ENCODE measurements at regions not wholly inside any gene's neighbourhood (a gene's known extent, or its start where the extent isn't known, plus 50 kb on each side); places are given as distances from the start of the nearest gene placed in this dataset.
"Not testable (repeated sequence)": the region's sequence is repeated elsewhere in the genome, so short reads cannot be mapped to it uniquely, and the experiment has no call there.

GRCh38 chr20:58032599-58032998, 195.9 kb downstream of the ANKRD60 start:
- Histone ChIP-seq H3K9me3 (replicated peaks; ENCODE audit: control insufficient read depth, insufficient read depth, low read length) (no peaks in the 10 kb centered on the region), H3K79me2 (ENCODE audit: control insufficient read depth, insufficient read depth, low read length) (no peaks in the 10 kb centered on the region), H3K36me3 (ENCODE audit: control insufficient read depth in 2 of 2, extremely low read depth in 1 of 2, insufficient read depth in 2 of 2, low read length in 2 of 2) (no peaks in the 10 kb centered on the region), H3K9me1 (replicated peaks; ENCODE audit: control insufficient read depth, extremely low read depth, insufficient read depth, low read length) (no peaks in the 10 kb centered on the region), H3K4me1 (ENCODE audit: control insufficient read depth, extremely low read depth, insufficient read depth, low read length) (no peaks in the 10 kb centered on the region), H4K20me1 (replicated peaks; ENCODE audit: control insufficient read depth, extremely low read depth, insufficient read depth, low read length) (no peaks in the 10 kb centered on the region), H3K4me2 (ENCODE audit: insufficient read depth, low read length) (no peak overlapping the region), H3K9ac (replicated peaks; ENCODE audit: extremely low read depth, insufficient read depth, low read length) (no peak overlapping the region), H3K27ac (ENCODE audit: insufficient read depth, low read depth, low read length) (no peak overlapping the region), H3K4me3 (replicated peaks in 1 of 3; ENCODE audit: insufficient read depth in 1 of 3, low read depth in 1 of 3, low read length in 3 of 3) (no peak overlapping the region), H3K27me3 (ENCODE audit: control insufficient read depth in 2 of 2, insufficient read depth in 2 of 2, low read length in 2 of 2) (peaks cover 0 to 1% of the 10 kb centered on the region in 2 experiments), H2AFZ (ENCODE audit: low read depth, low read length) (no peak overlapping the region)
- ChIA-PET POLR2A (no interaction called here), CTCF (interaction anchor here (0.7 to 1.4 kb wide), 2 partner anchors 10 to 55 kb away, joined by 3 read pairs; no protein-coding TSS in a partner anchor)
- no TSS peak for BruUV-seq (replicated peaks)
- intact Hi-C loops (cut with micrococcal nuclease) = no loop called here
- DNase-seq (ENCODE audit: low read depth, low spot score) = no peak
- dilution Hi-C loops (cut with MboI; ENCODE audit: extremely low pct_ligation_motif_present, low sequenced_read_pairs) = no loop called here
- FAIRE-seq = no peak
- TF ChIP-seq POLR2AphosphoS5 (IDR thresholded peaks at IDR 0.05; ENCODE audit: insufficient read depth, low read depth, low read length) (no peak), POLR2A (IDR thresholded peaks at IDR 0.05; ENCODE audit: low read depth, low read length) (no peak), GATA2 (IDR thresholded peaks at IDR 0.05; ENCODE audit: insufficient read depth, insufficient read length, low read depth, low read length) (no peak), JUN (IDR thresholded peaks at IDR 0.05; ENCODE audit: borderline replicate concordance, insufficient read depth, insufficient read length, low read depth) (no peak), FOS (IDR thresholded peaks at IDR 0.05; ENCODE audit: borderline replicate concordance, insufficient read depth, low read length) (no peak), MAX (IDR thresholded peaks at IDR 0.05; ENCODE audit: insufficient read depth, insufficient read length) (no peak), CTCF (IDR thresholded peaks at IDR 0.05; ENCODE audit: extremely low read depth in 1 of 2, insufficient read depth in 1 of 2, low read depth in 1 of 2, low read length in 2 of 2) (no peak)

- H3K27ac ChIP-seq (ENCODE audit: insufficient read depth, low read depth, low read length); POLR2A ChIA-PET; H2AFZ ChIP-seq (ENCODE audit: low read depth, low read length); H3K27me3 ChIP-seq (ENCODE audit: control insufficient read depth in 2 of 2, insufficient read depth in 2 of 2, low read length in 2 of 2); H3K4me2 ChIP-seq (ENCODE audit: insufficient read depth, low read length); BruUV-seq (replicated peaks); H3K9me3 ChIP-seq (replicated peaks; ENCODE audit: control insufficient read depth, insufficient read depth, low read length); intact Hi-C loops (cut with micrococcal nuclease); FAIRE-seq; H3K9me1 ChIP-seq (replicated peaks; ENCODE audit: control insufficient read depth, extremely low read depth, insufficient read depth, low read length); H4K20me1 ChIP-seq (replicated peaks; ENCODE audit: control insufficient read depth, extremely low read depth, insufficient read depth, low read length); CTCF ChIA-PET; H3K4me3 ChIP-seq (replicated peaks in 1 of 3; ENCODE audit: insufficient read depth in 1 of 3, low read depth in 1 of 3, low read length in 3 of 3); H3K9ac ChIP-seq (replicated peaks; ENCODE audit: extremely low read depth, insufficient read depth, low read length); H3K79me2 ChIP-seq (ENCODE audit: control insufficient read depth, insufficient read depth, low read length); DNase-seq (ENCODE audit: low read depth, low spot score); dilution Hi-C loops (cut with MboI; ENCODE audit: extremely low pct_ligation_motif_present, low sequenced_read_pairs); H3K36me3 ChIP-seq (ENCODE audit: control insufficient read depth in 2 of 2, extremely low read depth in 1 of 2, insufficient read depth in 2 of 2, low read length in 2 of 2); H3K4me1 ChIP-seq (ENCODE audit: control insufficient read depth, extremely low read depth, insufficient read depth, low read length): not testable (repeated sequence)
Observed at GRCh38 chr20:58031350-58031749, 197.1 kb downstream of the ANKRD60 start.
